PC-3 (cell line): ENCODE measurements at regions not wholly inside any gene's neighbourhood (a gene's known extent, or its start where the extent isn't known, plus 50 kb on each side); places are given as distances from the start of the nearest gene placed in this dataset.

Experiments used
- EZH2 ChIP-seq: fragments of 300-600 bp; sonication (generic); IDR thresholded peaks from one replicate; pipeline ENCODE4 v1.6.1; 2017; ENCODE audit warnings: antibody characterized with exemption, mild to moderate bottlenecking, low read length; ENCODE audit not compliant: unreplicated experiment
- EZH2phosphoT487 ChIP-seq: fragments of 300-600 bp; sonication (generic); IDR thresholded peaks from 2 replicates; pipeline ENCODE4 v1.6.1; 2018; ENCODE audit warnings: mild to moderate bottlenecking, antibody characterized with exemption, low read length, borderline replicate concordance

DNA sequence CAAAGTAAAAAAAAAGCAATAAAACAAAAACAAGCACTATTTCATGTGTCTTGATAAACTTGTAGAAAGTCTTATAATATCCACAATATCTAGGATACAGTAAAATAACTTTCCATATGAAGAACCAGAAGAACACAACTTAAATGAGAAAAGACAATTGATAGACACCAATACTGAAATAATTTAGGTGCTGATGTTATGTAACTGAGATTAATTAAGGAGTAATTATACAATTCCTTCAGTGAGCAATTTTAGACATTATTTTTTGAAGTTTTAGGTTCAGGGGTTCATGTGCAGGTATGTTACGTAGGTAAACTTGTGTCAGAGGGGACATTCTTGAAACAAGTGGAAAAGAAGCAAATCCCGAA is 88.3 kb upstream of the VPREB1 start:
- TF ChIP-seq EZH2 (no peak), EZH2phosphoT487 (no peak)
